SK-N-MC (cell line): ENCODE measurements at regions not wholly inside any gene's neighbourhood (a gene's known extent, or its start where the extent isn't known, plus 50 kb on each side); places are given as distances from the start of the nearest gene placed in this dataset.

Source experiments
- FOXP2 ChIP-seq: optimal IDR thresholded peaks from 2 replicates; pipeline ENCODE3; 2011; ENCODE audit warnings: mild to moderate bottlenecking, moderate library complexity; ENCODE audit not compliant: insufficient read depth; ENCODE audit errors: extremely low read length, control extremely low read depth
- POLR2AphosphoS5 ChIP-seq: IDR thresholded peaks from 2 replicates; pipeline ENCODE4 v1.6.1; 2012; ENCODE audit warnings: mild to moderate bottlenecking, low read depth, low read length, borderline replicate concordance

DNA sequence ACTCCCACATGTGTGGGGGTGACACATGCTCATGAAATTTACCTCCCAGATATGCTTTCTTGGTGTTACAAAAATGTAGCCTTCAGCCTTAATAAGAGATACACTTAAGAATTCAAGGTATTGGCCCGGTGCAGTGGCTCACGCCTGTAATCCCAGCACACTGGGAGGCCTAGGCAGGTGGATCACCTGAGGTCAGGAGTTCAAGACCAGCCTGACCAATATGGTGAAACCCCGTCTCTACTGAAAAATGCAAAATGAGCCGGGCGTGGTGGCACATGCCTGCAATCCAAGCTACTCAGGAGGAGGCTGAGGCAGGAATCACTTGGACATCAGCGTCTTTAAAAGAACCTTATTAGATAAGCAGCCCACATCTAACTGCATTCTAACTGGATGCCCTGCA lies 614.3 kb upstream of the CDH4 start:
- TF ChIP-seq POLR2AphosphoS5 (no peak), FOXP2 (no peak)
